ENCODE measurements at regions not wholly inside any gene's neighbourhood (a gene's known extent, or its start where the extent isn't known, plus 50 kb on each side); places are given as distances from the start of the nearest gene placed in this dataset.
A peak's percentile ranks its signal among the peaks of the same experiment; 100 is the strongest.

DNA sequence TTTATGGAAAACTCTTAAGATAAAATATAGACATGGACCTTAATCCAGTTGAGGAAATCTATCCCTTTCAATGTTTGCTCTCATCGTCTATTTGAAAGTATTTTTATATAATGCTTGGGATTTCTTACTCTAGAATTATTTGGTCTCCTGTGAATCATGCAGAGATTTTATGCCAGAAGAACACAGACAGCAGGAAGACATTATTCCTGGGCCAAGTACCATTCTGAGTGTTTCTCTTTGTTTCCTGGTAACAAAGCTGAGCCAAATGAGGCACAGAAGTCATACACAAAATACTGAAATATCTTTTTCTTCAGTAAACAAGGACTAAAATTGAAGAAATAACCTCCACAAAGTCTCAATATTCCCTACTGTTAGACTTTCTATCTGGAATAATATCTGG lies 538.2 kb upstream of the EYS start:
- H3K27ac ChIP-seq (replicated peaks) = no peak overlapping the region
- DNase-seq = no peak
- peaks cover 14% of the 10 kb centered on the region for H3K9me3 ChIP-seq (replicated peaks)
- no peaks in the 10 kb centered on the region for H3K36me3 ChIP-seq
- H3K4me1 ChIP-seq = no peaks in the 10 kb centered on the region
- H3K27me3 ChIP-seq (ENCODE audit: low read depth) = no peaks in the 10 kb centered on the region
- TF ChIP-seq CTCF (IDR thresholded peaks at IDR 0.05; ENCODE audit: borderline replicate concordance) = no peak
- no peak overlapping the region for H3K4me3 ChIP-seq
- intact Hi-C loops (cut with micrococcal nuclease) = no loop called here

- TF ChIP-seq CTCF (IDR thresholded peaks at IDR 0.05; ENCODE audit: borderline replicate concordance) = no peak
- intact Hi-C loops (cut with micrococcal nuclease) = no loop called here
- H3K9me3 ChIP-seq (replicated peaks) = no peaks in the 10 kb centered on the region
These were observed 531.8 kb upstream of the EYS start for GRCh38 chr6:66238851-66239250.

DNA sequence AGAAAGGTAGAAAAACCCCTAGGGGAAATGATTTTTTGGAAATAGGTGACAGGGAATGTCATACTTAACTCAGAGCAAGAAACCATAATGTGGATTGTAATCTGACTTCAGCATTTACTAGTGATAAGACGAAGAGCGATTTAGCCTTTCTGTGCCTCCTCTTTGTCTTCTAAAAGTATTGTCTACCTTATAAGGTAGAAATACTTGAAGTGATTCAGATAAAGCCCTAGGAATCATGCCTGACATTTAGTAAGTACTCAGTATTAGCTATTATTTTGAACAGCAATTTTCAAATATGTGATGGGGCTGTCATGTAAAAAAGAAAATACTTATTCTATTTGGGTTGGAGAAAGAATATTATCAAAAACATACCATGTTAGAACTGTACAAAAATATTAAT lies 525.9 kb upstream of the EYS start:
- no peaks in the 10 kb centered on the region for H3K4me1 ChIP-seq
- H3K36me3 ChIP-seq = no peaks in the 10 kb centered on the region
- H3K27me3 ChIP-seq (ENCODE audit: low read depth) = no peaks in the 10 kb centered on the region
- no peak for DNase-seq
- no peak overlapping the region for H3K4me3 ChIP-seq
- intact Hi-C loops (cut with micrococcal nuclease) = no loop called here
- no peaks in the 10 kb centered on the region for H3K9me3 ChIP-seq (replicated peaks)
- H3K27ac ChIP-seq (replicated peaks) = no peak overlapping the region
- TF ChIP-seq CTCF (IDR thresholded peaks at IDR 0.05; ENCODE audit: borderline replicate concordance) = no peak

More at GRCh38 chr6:66238851-66239250, 531.8 kb upstream of the EYS start:
- H3K4me1 ChIP-seq = no peaks in the 10 kb centered on the region
- no peak overlapping the region for H3K4me3 ChIP-seq
- H3K36me3 ChIP-seq = no peaks in the 10 kb centered on the region
- no peaks in the 10 kb centered on the region for H3K27me3 ChIP-seq (ENCODE audit: low read depth)
- DNase-seq = no peak
- H3K27ac ChIP-seq (replicated peaks) = no peak overlapping the region

GRCh38 chr6:66230591-66230990 lies 523.6 kb upstream of the EYS start:
- Histone ChIP-seq H3K9me3 (replicated peaks) (no peaks in the 10 kb centered on the region), H3K27ac (replicated peaks) (no peak overlapping the region)
- no peak for DNase-seq

GRCh38 chr6:66226109-66226508 lies 519.1 kb upstream of the EYS start:
- Histone ChIP-seq H3K27me3 (ENCODE audit: low read depth) (no peaks in the 10 kb centered on the region), H3K4me3 (no peak overlapping the region), H3K9me3 (replicated peaks) (no peaks in the 10 kb centered on the region), H3K4me1 (no peaks in the 10 kb centered on the region), H3K36me3 (no peaks in the 10 kb centered on the region), H3K27ac (replicated peaks) (peak overlapping the region; percentile 30)
- no peak for TF ChIP-seq CTCF (IDR thresholded peaks at IDR 0.05; ENCODE audit: borderline replicate concordance)
- DNase-seq = no peak
- intact Hi-C loops (cut with micrococcal nuclease) = no loop called here

More at GRCh38 chr6:66230591-66230990, 523.6 kb upstream of the EYS start:
- H3K4me1 ChIP-seq = no peaks in the 10 kb centered on the region
- no peaks in the 10 kb centered on the region for H3K27me3 ChIP-seq (ENCODE audit: low read depth)
- H3K4me3 ChIP-seq = no peak overlapping the region
- intact Hi-C loops (cut with micrococcal nuclease) = no loop called here
- no peak for TF ChIP-seq CTCF (IDR thresholded peaks at IDR 0.05; ENCODE audit: borderline replicate concordance)
- no peaks in the 10 kb centered on the region for H3K36me3 ChIP-seq

GRCh38 chr6:66210964-66211363 lies 503.9 kb upstream of the EYS start:
- no peak for DNase-seq
- Histone ChIP-seq H3K27ac (replicated peaks) (no peak overlapping the region), H3K36me3 (no peaks in the 10 kb centered on the region), H3K4me3 (no peak overlapping the region), H3K4me1 (no peaks in the 10 kb centered on the region), H3K27me3 (ENCODE audit: low read depth) (no peaks in the 10 kb centered on the region), H3K9me3 (replicated peaks) (peaks cover 37% of the 10 kb centered on the region)
- TF ChIP-seq CTCF (IDR thresholded peaks at IDR 0.05; ENCODE audit: borderline replicate concordance) = no peak
- intact Hi-C loops (cut with micrococcal nuclease) = no loop called here

Data from left ventricle myocardium inferior (tissue), 1 donor.